SK-N-MC (cell line): ENCODE measurements at regions not wholly inside any gene's neighbourhood (a gene's known extent, or its start where the extent isn't known, plus 50 kb on each side); places are given as distances from the start of the nearest gene placed in this dataset.

Source experiments
- DNase-seq: peaks from one replicate; pipeline ENCODE4 v3.0.0-alpha.2; 2011; ENCODE audit warnings: low read depth, low spot score
- H3K27ac ChIP-seq: fragments of 200-600 bp; sonication (generic); 2 replicates; pipeline ENCODE4 v1.5.1; 2016; ENCODE audit warnings: mixed run types
- H3K36me3 ChIP-seq: fragments of 200-600 bp; sonication (generic); 2 replicates; pipeline ENCODE4 v1.6.1; 2017; ENCODE audit warnings: antibody characterized with exemption, low read length, mixed read lengths; ENCODE audit not compliant: insufficient read depth
- H3K4me3 ChIP-seq: fragments of 200-600 bp; sonication (generic); 2 replicates; pipeline ENCODE4 v1.5.1; 2016
- H3K9ac ChIP-seq: fragments of 200-600 bp; sonication (generic); 2 replicates; pipeline ENCODE4 v1.8.0; 2017; ENCODE audit warnings: mixed run types, mixed read lengths; ENCODE audit not compliant: insufficient read length
- H3K9me3 ChIP-seq: fragments of 200-600 bp; sonication (generic); 2 replicates; pipeline ENCODE4 v1.6.1; 2017; ENCODE audit warnings: low read depth, mild to moderate bottlenecking, antibody characterized with exemption, low read length, moderate library complexity, mixed read lengths
- EZH2 ChIP-seq: fragments of 200-600 bp; sonication (generic); IDR thresholded peaks from one replicate; pipeline ENCODE4 v1.6.1; 2017; ENCODE audit warnings: antibody characterized with exemption
- FOXP2 ChIP-seq: optimal IDR thresholded peaks from 2 replicates; pipeline ENCODE3; 2011; ENCODE audit warnings: mild to moderate bottlenecking, moderate library complexity; ENCODE audit not compliant: insufficient read depth; ENCODE audit errors: extremely low read length, control extremely low read depth
- POLR2AphosphoS5 ChIP-seq: IDR thresholded peaks from 2 replicates; pipeline ENCODE4 v1.6.1; 2012; ENCODE audit warnings: mild to moderate bottlenecking, low read depth, low read length, borderline replicate concordance

GRCh38 chr10:57535306-57535705, 732.4 kb downstream of the IPMK start:
- H3K9me3 ChIP-seq: no peaks in the 10 kb centered on the region
- H3K36me3 ChIP-seq: no peaks in the 10 kb centered on the region
- DNase-seq: no peak
- no peak overlapping the region for H3K9ac ChIP-seq
- no peak overlapping the region for H3K4me3 ChIP-seq
- no peak for TF ChIP-seq EZH2
- no peak for TF ChIP-seq FOXP2
- no peak for TF ChIP-seq POLR2AphosphoS5
- H3K27ac ChIP-seq: no peak overlapping the region

DNA sequence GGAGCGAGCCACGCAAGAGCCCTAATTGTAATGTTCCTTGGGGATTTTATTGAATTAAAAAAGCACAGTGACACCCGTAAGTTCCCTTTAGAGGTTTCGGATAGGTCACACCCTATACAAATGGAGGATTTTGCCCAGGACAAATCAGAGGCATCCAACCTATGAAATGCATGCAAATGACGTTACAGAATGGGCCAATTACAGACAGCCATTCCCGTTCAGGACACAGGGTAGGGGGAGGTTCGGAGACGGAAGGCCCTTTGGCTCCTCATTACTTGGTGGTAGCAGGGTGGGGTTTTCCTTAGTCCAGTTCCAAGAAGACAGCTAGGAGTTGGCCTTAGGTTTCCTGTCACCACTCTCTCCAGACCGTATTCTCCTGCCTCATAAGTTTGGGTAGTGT, 754.1 kb downstream of the IPMK start:
- Histone ChIP-seq H3K4me3 (no peak overlapping the region), H3K36me3 (no peaks in the 10 kb centered on the region), H3K27ac (no peak overlapping the region), H3K9ac (no peak overlapping the region), H3K9me3 (no peaks in the 10 kb centered on the region)
- DNase-seq: no peak
- no peak for TF ChIP-seq POLR2AphosphoS5
- no peak for TF ChIP-seq EZH2
- no peak for TF ChIP-seq FOXP2

DNA sequence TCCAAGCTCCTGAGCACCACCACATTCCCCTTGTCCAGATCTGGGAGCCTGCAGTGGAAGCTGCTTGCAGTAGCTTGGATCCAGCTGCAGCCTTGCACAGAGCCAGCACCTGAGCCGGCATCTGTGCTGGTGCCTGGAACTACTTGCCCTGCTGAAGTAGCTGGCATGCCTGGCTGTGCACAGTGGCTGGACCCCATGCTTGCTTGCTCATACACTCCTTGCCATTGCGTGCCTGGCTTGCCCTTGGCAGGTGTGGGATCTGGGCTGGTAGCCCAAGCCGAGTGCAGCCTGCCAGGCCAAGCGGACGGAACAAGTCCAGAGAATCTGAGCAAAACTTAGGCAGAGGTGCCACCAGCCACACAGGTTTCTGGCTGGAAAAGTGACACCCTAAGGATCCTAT, 759.9 kb downstream of the IPMK start:
- no peak overlapping the region for H3K4me3 ChIP-seq
- no peak overlapping the region for H3K9ac ChIP-seq
- no peaks in the 10 kb centered on the region for H3K9me3 ChIP-seq
- no peak overlapping the region for H3K27ac ChIP-seq
- TF ChIP-seq EZH2 (no peak), POLR2AphosphoS5 (no peak)
- no peak for DNase-seq
- H3K36me3 ChIP-seq: no peaks in the 10 kb centered on the region

- Histone ChIP-seq H3K4me3 (no peak overlapping the region), H3K9me3 (no peaks in the 10 kb centered on the region)
These were observed 761.1 kb downstream of the IPMK start for GRCh38 chr10:57506414-57507094.

DNA sequence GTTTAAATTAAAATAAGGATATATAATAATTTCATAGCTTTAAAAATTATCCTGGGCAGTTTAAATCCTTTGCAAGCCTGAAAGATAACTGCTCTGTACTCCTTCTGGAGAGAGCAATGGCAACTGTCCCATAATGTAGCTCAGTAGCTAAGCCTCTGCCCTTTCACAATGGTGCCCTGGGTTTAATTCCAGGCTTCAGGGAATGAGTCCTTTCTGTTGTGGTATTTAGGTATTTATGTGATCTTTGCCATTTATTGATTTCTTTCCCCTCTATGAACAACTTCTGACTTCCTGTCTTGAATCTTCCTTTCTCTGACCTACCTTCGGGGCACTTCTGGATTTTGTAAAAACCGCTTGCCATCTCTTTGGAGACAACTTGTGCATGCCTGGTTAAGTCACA, 773.2 kb downstream of the IPMK start:
- Histone ChIP-seq H3K4me3 (no peak overlapping the region), H3K27ac (no peak overlapping the region), H3K36me3 (no peaks in the 10 kb centered on the region), H3K9ac (no peak overlapping the region), H3K9me3 (no peaks in the 10 kb centered on the region)
- no peak for DNase-seq
- TF ChIP-seq FOXP2 (no peak), POLR2AphosphoS5 (no peak), EZH2 (no peak)

More at GRCh38 chr10:57506414-57507094, 761.1 kb downstream of the IPMK start:
- no peak for DNase-seq
- Histone ChIP-seq H3K27ac (no peak overlapping the region), H3K36me3 (no peaks in the 10 kb centered on the region), H3K9ac (no peak overlapping the region)
- TF ChIP-seq FOXP2 (no peak), POLR2AphosphoS5 (no peak), EZH2 (no peak)

GRCh38 chr10:57482259-57482658, 785.4 kb downstream of the IPMK start:
- no peaks in the 10 kb centered on the region for H3K36me3 ChIP-seq
- no peak overlapping the region for H3K9ac ChIP-seq
- no peak overlapping the region for H3K27ac ChIP-seq
- no peak for DNase-seq
- TF ChIP-seq FOXP2 (no peak), EZH2 (no peak)
- H3K9me3 ChIP-seq: no peaks in the 10 kb centered on the region
- H3K4me3 ChIP-seq: no peak overlapping the region

DNA sequence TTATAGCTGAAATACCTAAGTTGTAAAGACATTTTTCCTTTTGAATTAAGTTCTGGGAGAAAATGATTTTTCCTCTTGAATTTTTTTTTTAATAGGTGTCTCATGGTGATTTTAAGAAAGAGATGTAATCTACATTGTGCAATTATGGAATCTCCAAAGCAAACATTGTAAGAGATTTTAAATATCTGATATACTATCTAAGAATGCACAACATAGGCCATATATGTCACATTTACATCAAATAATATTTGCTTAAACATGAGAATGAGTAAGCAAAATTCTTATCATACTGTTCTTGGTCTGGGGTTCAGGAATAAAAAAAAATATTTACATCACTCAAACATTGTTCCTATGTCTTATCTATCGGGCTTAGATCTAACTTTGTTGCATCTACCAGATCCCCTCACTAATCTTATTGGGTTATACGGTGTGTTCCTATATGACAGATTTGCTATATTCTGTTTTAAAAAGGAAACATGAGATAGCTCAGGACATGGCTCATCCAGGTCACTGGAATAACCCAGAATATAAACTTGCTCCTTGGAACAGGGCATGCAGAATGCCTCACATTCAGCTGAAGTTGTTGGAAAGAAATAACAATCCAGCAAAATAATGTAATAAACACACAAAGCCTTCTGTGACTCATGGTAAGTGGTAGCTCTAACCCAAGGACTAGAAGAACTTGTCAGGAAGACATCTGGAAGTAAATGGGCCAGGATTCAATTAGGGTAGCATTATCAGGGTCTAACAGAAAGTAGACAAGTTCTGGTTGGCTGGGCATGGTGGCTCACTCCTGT, 794.7 kb downstream of the IPMK start:
- Histone ChIP-seq H3K36me3 (no peaks in the 10 kb centered on the region), H3K27ac (no peak overlapping the region), H3K4me3 (no peak overlapping the region), H3K9ac (no peak overlapping the region), H3K9me3 (no peaks in the 10 kb centered on the region)
- TF ChIP-seq POLR2AphosphoS5: no peak
- TF ChIP-seq FOXP2: no peak
- no peak for TF ChIP-seq EZH2
- DNase-seq: no peak

GRCh38 chr10:57468894-57469432, 798.7 kb downstream of the IPMK start:
- H3K4me3 ChIP-seq: no peak overlapping the region
- TF ChIP-seq POLR2AphosphoS5 (no peak), FOXP2 (no peak), EZH2 (no peak)
- no peak overlapping the region for H3K27ac ChIP-seq
- no peak for DNase-seq
- H3K9me3 ChIP-seq: no peaks in the 10 kb centered on the region
- no peak overlapping the region for H3K9ac ChIP-seq
- H3K36me3 ChIP-seq: no peaks in the 10 kb centered on the region

GRCh38 chr10:57465155-57465554, 802.5 kb downstream of the IPMK start:
- TF ChIP-seq POLR2AphosphoS5 (no peak), FOXP2 (no peak), EZH2 (no peak)
- H3K9ac ChIP-seq: no peak overlapping the region
- H3K36me3 ChIP-seq: no peaks in the 10 kb centered on the region
- no peak for DNase-seq
- H3K27ac ChIP-seq: no peak overlapping the region
- H3K4me3 ChIP-seq: no peak overlapping the region
- no peaks in the 10 kb centered on the region for H3K9me3 ChIP-seq
